SK-MEL-5 (cell line): ENCODE measurements at regions not wholly inside any gene's neighbourhood (a gene's known extent, or its start where the extent isn't known, plus 50 kb on each side); places are given as distances from the start of the nearest gene placed in this dataset.

Experiments
- DNase-seq: peaks from one replicate; pipeline ENCODE4 v3.0.0-alpha.2; 2016; ENCODE audit warnings: low read depth, low spot score
- in situ Hi-C: cut with HindIII; loops from 2 replicates; pipeline ENCODE4 v1.10.0; 2016; ENCODE audit warnings: low sequenced_read_pairs, high pct_unique_total_duplicates, low pct_unique_long_range_greater_than_20kb

GRCh38 chr3:28841441-28841840 is 439.4 kb upstream of the RBMS3 start:
- in situ Hi-C loops: no loop called here
- no peak for DNase-seq

GRCh38 chr3:28844298-28845005 is 436.4 kb upstream of the RBMS3 start:
- in situ Hi-C loops: no loop called here
- no peak for DNase-seq

DNA sequence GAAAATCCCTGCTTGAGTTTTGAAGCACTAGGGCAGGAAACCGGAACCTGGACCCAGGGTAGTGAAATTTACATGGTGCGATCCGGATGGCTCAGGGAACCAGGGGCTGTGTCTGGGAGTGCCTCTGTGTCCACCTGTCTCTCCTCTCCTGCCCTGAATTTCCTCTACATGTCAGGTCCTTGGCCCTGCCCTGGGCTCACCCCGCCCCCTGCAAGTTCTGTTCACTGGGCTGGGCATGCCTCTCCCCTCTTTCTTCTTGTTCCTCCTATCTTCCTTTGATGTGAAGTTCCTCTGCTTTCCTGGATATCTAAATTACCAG is 435.9 kb upstream of the RBMS3 start:
- no peak for DNase-seq
- in situ Hi-C loops: no loop called here

DNA sequence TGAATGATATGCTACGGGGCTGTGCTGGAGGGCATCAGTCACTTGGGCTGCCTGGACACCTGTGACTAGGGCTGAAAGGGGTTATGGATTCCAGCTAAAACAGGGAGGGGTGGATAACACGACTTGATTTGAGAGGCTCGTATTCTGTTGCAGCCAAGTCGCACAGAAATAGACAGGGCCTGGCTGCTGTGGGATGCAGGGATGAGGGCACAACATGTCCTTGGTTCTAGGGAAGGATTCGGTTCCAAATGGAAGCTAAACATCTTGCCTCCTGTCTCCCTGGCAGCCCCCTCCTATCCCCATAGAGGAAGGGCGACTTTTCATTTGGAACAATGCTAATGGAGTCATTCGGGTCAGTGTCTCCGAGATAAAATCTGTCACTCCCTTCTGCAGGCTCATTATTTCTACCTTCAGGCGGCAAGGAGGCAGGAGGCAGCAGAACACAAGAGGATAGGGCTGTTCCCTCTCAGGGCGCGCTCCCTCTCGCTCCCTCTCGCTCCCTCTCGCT is 433.8 kb upstream of the RBMS3 start:
- DNase-seq: no peak

DNA sequence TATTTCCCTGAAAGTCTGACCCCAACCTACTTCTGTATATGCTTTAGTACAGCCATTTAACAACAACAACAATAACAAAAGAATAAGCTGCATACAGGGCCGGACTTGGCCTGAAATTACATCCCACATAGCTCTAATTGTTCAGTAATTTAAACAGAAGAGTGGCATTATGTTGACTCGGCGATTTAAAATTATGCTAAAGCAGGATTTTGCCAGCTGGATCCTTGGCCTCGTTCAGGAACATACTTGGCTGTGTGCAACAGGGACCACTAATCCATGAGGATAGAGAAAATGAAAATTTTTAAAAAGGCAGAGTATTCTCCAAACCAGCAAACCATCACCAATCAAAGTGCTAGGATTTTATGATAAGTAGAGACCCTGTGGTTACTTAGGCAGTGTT is 433.1 kb upstream of the RBMS3 start:
- DNase-seq: no peak
- in situ Hi-C loops: no loop called here

More for the DNA sequence above, 433.8 kb upstream of the RBMS3 start:
- in situ Hi-C loops: no loop called here

DNA sequence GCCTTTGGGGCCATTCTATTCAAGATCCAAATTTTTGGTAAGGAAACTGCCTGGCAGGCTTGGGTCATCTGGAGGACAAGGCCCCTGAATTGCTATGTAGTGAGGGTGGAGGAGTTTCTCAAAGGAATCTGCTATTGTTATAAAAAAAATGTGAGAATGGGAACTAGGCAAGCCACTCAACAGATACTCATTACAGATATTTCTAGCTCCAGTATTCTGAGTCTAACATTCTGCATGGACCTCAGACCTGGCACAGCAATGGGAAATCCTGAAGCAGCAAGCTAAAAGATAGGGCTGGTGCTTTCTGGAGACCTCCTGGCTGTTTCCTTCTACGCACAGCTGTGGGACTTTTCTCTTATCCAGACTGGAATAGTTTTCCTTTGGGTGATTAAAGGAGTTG is 430.7 kb upstream of the RBMS3 start:
- in situ Hi-C loops: no loop called here
- no peak for DNase-seq

DNA sequence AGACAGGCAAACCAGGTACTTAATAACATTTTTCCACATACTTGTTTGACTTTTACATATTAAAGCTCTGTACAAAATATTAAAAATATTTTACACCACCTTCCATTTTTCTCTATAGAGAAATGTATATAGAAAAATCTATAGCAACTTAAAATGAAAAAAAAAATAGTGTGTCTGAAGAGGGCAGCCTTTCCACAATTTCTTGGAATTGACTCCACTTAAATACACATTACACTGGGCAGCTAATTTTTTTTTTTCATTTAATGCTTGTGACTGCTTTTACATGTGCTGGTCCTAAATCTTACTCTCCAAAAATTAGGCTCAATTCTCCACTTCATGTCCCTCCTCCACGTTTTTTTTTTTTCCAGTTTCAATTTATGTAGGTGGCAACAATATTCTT is 427.0 kb upstream of the RBMS3 start:
- DNase-seq: peak; percentile 27
- in situ Hi-C loops: no loop called here

- in situ Hi-C loops: no loop called here
- no peak for DNase-seq
Observed at GRCh38 chr3:28856796-28857195, 424.1 kb upstream of the RBMS3 start.

GRCh38 chr3:28859897-28860296 is 421.0 kb upstream of the RBMS3 start:
- in situ Hi-C loops: no loop called here
- no peak for DNase-seq

- no peak for DNase-seq
- in situ Hi-C loops: no loop called here
Observed at GRCh38 chr3:28860307-28860706, 420.6 kb upstream of the RBMS3 start.

DNA sequence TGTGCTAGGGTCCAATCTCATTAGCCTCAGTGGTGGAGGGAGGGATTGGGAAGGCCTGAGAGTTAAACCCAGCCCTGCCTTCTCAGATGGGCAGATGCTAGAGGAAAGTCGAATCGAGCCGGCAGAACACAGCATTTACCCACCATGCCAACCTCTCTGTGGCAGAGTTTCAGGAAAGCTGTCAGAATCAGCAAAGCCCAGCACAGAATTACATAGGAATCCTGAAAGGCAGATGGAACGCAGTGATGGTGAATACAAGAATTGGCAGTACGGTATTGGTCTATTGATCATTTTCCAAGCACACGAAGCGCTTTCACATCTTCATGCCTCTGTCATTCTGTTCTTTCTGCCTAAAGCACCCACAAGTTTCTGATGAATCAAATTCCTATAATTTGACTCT is 417.7 kb upstream of the RBMS3 start:
- DNase-seq: no peak
- in situ Hi-C loops: no loop called here

DNA sequence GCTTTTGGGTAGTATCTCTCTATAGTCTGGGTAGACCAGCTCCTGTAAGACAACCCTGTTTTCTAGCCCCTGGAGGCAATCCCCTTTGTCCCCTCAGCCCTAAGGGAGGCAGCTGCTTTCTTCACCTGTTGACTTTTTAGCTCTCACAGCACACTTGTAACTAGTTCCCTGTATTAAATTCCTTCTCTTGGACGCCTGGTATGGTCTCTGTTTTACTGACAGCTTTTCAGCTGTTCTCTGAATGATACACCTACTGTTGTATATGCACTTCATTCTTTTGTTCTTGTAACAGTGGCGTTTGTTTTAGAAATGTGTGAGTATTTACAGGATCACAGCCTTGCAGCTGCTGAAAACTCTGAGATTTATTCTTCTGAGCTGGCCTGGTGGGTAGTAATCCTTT is 413.0 kb upstream of the RBMS3 start:
- DNase-seq: no peak
- in situ Hi-C loops: no loop called here

DNA sequence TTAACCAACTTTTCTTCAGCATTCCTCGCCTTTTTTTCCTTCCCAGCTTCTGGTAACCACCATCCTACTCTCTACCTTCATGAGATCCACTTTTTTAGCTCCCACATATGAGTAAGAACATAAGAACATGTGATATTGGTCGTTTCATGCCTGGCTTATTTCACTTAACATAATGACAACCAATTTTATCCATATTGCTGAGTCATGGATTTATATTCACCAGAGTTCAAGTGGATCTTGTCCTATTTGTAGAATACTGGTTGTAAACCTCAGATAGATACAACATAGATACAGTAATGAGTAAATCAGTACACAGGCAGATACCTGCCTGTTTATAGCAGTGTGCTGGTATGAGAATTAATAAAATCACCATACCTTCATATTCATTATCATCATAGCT is 412.0 kb upstream of the RBMS3 start:
- DNase-seq: no peak
- in situ Hi-C loops: no loop called here

DNA sequence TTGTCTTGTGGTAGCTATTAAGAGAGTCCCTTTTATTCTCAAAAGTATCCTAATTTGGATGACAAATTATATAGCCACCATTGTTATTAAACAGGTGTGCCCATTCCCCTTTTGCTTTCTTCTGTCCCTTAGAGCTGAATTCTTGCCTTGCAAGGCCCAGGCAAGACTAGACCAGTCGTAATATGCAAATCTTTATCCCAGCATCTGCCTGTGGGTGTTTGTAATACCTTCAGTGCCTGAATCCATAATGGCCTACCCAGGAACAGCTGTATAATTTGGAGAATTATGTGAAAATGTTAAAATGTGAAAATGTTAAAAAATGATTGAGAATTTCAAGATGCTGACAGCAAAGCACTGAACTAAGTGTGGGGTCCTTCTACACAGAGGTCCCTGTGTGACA is 403.0 kb upstream of the RBMS3 start:
- DNase-seq: no peak
- in situ Hi-C loops: no loop called here

DNA sequence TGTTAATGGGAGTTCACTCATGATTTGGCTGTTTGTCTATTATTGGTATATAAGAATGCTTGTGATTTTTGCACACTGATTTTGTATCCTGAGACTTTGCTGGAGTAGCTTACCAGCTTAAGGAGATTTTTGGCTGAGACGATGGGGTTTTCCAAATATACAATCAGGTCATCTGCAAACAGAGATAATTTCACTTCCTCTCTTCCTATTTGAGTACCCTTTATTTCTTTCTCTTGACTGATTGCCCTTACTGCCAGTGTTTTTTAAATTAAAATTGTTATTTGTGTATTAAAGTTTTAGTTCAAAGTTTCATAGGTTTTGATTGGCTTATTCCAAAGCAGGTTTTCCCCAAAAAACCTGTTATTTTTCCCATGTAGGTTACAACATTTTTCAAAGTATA is 390.5 kb upstream of the RBMS3 start:
- in situ Hi-C loops: no loop called here
- DNase-seq: no peak

GRCh38 chr3:28891485-28891884 is 389.4 kb upstream of the RBMS3 start:
- in situ Hi-C loops: no loop called here
- no peak for DNase-seq

GRCh38 chr3:28900301-28900700 is 380.6 kb upstream of the RBMS3 start:
- in situ Hi-C loops: no loop called here
- DNase-seq: no peak

GRCh38 chr3:28901018-28901417 is 379.9 kb upstream of the RBMS3 start:
- no peak for DNase-seq
- in situ Hi-C loops: no loop called here

DNA sequence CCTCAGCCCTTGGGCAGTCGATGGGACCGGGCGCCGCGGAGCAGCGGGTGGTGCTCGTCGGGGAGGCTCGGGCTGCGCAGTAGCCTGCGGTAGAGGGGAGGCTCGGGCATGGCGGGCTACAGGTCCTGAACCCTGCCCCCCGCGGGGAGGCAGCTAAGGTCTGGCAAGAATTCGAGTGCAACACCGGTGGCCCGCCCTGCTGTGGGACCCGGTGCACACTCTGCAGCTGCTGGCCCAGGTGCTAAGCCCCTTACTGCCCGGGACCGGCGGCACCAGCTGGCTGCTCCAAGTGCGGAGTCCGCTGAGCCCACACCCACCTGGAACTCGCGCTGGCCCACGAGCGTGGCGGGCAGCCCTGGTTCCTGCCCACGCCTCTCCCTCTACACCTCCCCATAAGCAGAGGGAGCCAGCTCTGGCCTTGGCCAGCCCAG is 377.7 kb upstream of the RBMS3 start:
- no peak for DNase-seq
- in situ Hi-C loops: no loop called here

DNA sequence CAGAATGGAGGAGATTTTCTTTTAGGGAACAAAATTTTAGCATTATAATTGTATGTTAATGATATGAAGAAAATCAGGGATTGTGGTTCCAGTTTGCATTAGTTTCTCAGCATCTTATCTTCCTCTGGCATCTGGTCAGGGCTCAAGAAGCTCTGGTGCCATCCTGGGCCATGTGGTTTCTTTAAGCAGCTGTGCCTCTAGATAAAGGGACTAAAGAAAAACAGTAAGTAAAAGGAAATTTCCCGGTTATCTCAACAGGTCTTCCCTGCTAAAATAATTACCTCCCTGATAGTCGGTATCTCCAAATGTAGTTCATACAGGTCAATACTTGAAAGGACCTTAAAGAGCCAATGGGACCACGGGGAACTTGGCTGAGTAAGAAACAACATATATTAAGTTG is 375.1 kb upstream of the RBMS3 start:
- DNase-seq: no peak
- in situ Hi-C loops: no loop called here
